COR-L47 (cell line): ENCODE measurements at regions not wholly inside any gene's neighbourhood (a gene's known extent, or its start where the extent isn't known, plus 50 kb on each side); places are given as distances from the start of the nearest gene placed in this dataset.
"Not testable (repeated sequence)": the region's sequence is repeated elsewhere in the genome, so short reads cannot be mapped to it uniquely, and the experiment has no call there.

ENCODE experiments used
- DNase-seq: peaks from one replicate; lab custom pipeline; 2025; lab: John Stamatoyannopoulos, UW

GRCh38 chr1:213324859-213325258, 273.8 kb downstream of the RPS6KC1 start:
- DNase-seq = no peak

GRCh38 chr1:213325482-213325881, 274.4 kb downstream of the RPS6KC1 start:
- no peak for DNase-seq

- no peak for DNase-seq
Observed at GRCh38 chr1:213326281-213327016, 275.4 kb downstream of the RPS6KC1 start.

- no peak for DNase-seq
Observed at GRCh38 chr1:213327017-213327667, 276.1 kb downstream of the RPS6KC1 start.

- no peak for DNase-seq
Observed at GRCh38 chr1:213329406-213330008, 278.5 kb downstream of the RPS6KC1 start.

- DNase-seq = no peak
Observed at GRCh38 chr1:213330281-213330680, 279.2 kb downstream of the RPS6KC1 start.

GRCh38 chr1:213331631-213332175, 280.7 kb downstream of the RPS6KC1 start:
- DNase-seq = no peak

GRCh38 chr1:213332491-213332890, 281.4 kb downstream of the RPS6KC1 start:
- no peak for DNase-seq

GRCh38 chr1:213333121-213333520, 282.1 kb downstream of the RPS6KC1 start:
- no peak for DNase-seq

- DNase-seq = no peak
Observed at GRCh38 chr1:213335084-213335483, 284.0 kb downstream of the RPS6KC1 start.

- no peak for DNase-seq
Observed at GRCh38 chr1:213337025-213337678, 286.1 kb downstream of the RPS6KC1 start.

GRCh38 chr1:213340593-213340992, 289.6 kb downstream of the RPS6KC1 start:
- peak; percentile 31 for DNase-seq

- DNase-seq = no peak
Observed at GRCh38 chr1:213345621-213346020, 294.6 kb downstream of the RPS6KC1 start.

GRCh38 chr1:213357403-213357802, 306.4 kb downstream of the RPS6KC1 start:
- no peak for DNase-seq

- DNase-seq = not testable (repeated sequence)
Observed at GRCh38 chr1:213358368-213358767, 307.3 kb downstream of the RPS6KC1 start.

- DNase-seq = no peak
Observed at GRCh38 chr1:213362598-213362997, 311.6 kb downstream of the RPS6KC1 start.

- no peak for DNase-seq
Observed at GRCh38 chr1:213366141-213366831, 315.2 kb downstream of the RPS6KC1 start.

- no peak for DNase-seq
Observed at GRCh38 chr1:213369465-213369864, 318.4 kb downstream of the RPS6KC1 start.

GRCh38 chr1:213370523-213370922, 319.5 kb downstream of the RPS6KC1 start:
- DNase-seq = no peak

- no peak for DNase-seq
Observed at GRCh38 chr1:213371525-213371846, 320.4 kb downstream of the RPS6KC1 start.

- DNase-seq = peak; percentile 40
Observed at GRCh38 chr1:213371847-213372619, 321.0 kb downstream of the RPS6KC1 start.
